Colonic mucosa (tissue), 4 donors: ENCODE measurements at regions not wholly inside any gene's neighbourhood (a gene's known extent, or its start where the extent isn't known, plus 50 kb on each side); places are given as distances from the start of the nearest gene placed in this dataset.

Source experiments
- DNase-seq: peaks from one replicate; pipeline ENCODE4 v3.0.0-alpha.2; 2020
- H3K27ac ChIP-seq: fragments of 200-600 bp; one replicate; pipeline ENCODE4 v1.8.0; 2021
- H3K27me3 ChIP-seq: fragments of 200-600 bp; one replicate; pipeline ENCODE4 v1.8.0; 2021
- H3K36me3 ChIP-seq: fragments of 200-600 bp; one replicate; pipeline ENCODE4 v1.8.0; 2021
- H3K4me1 ChIP-seq: fragments of 200-600 bp; one replicate; pipeline ENCODE4 v1.8.0; 2021; ENCODE audit warnings: mild to moderate bottlenecking
- H3K4me3 ChIP-seq: fragments of 200-600 bp; one replicate; pipeline ENCODE4 v1.8.0; 2021
- H3K9ac ChIP-seq, 2 donors: one replicate each; pipeline ENCODE4 v1.7.0; 2013; ENCODE audit warnings: control low read depth in 2 of 2, low read depth in 2 of 2, low read length in 2 of 2
- H3K9me3 ChIP-seq: fragments of 200-600 bp; one replicate; pipeline ENCODE4 v1.8.0; 2021
- CTCF ChIP-seq: fragments of 200-600 bp; IDR thresholded peaks from one replicate; pipeline ENCODE4 v1.8.0; 2022; ENCODE audit warnings: antibody characterized with exemption, mild to moderate bottlenecking
- intact Hi-C: fragments of 100-400 bp; cut with DNase I; formaldehyde crosslinking; loops from one replicate; pipeline ENCODE4 v1.14.1; 2022
- donor health status: healthy.
- donor health status: DM: no; HTN: no; CAD: no.
- donor health status: DM: no; HTN: no; CAD: no.

GRCh38 chr6:164133095-164133494 lies 718.6 kb downstream of the QKI start:
- H3K27ac ChIP-seq: no peak overlapping the region
- no peak for DNase-seq
- H3K9me3 ChIP-seq: no peaks in the 10 kb centered on the region
- intact Hi-C loops: no loop called here
- no peak overlapping the region for H3K9ac ChIP-seq
- H3K36me3 ChIP-seq: no peaks in the 10 kb centered on the region
- H3K27me3 ChIP-seq: no peaks in the 10 kb centered on the region
- H3K4me3 ChIP-seq: no peak overlapping the region
- no peak for TF ChIP-seq CTCF
- no peaks in the 10 kb centered on the region for H3K4me1 ChIP-seq

GRCh38 chr6:164130585-164130984 lies 716.1 kb downstream of the QKI start:
- Histone ChIP-seq H3K4me3 (no peak overlapping the region), H3K27me3 (no peaks in the 10 kb centered on the region), H3K4me1 (no peaks in the 10 kb centered on the region), H3K9me3 (no peaks in the 10 kb centered on the region), H3K36me3 (no peaks in the 10 kb centered on the region), H3K27ac (no peak overlapping the region), H3K9ac (no peak overlapping the region)
- intact Hi-C loops: no loop called here
- TF ChIP-seq CTCF: no peak
- no peak for DNase-seq

- no peak overlapping the region for H3K27ac ChIP-seq
- no peak overlapping the region for H3K9ac ChIP-seq
- H3K4me1 ChIP-seq: no peaks in the 10 kb centered on the region
- no peak overlapping the region for H3K4me3 ChIP-seq
- TF ChIP-seq CTCF: no peak
- DNase-seq: no peak
- H3K36me3 ChIP-seq: no peaks in the 10 kb centered on the region
- no peaks in the 10 kb centered on the region for H3K27me3 ChIP-seq
- intact Hi-C loops: no loop called here
- H3K9me3 ChIP-seq: no peaks in the 10 kb centered on the region
These were observed 715.6 kb downstream of the QKI start for GRCh38 chr6:164130151-164130550.

- Histone ChIP-seq H3K9ac (no peak overlapping the region), H3K27ac (no peak overlapping the region), H3K4me1 (no peaks in the 10 kb centered on the region), H3K27me3 (no peaks in the 10 kb centered on the region), H3K36me3 (no peaks in the 10 kb centered on the region), H3K9me3 (no peaks in the 10 kb centered on the region), H3K4me3 (no peak overlapping the region)
- no peak for TF ChIP-seq CTCF
- intact Hi-C loops: no loop called here
- DNase-seq: no peak
These were observed 714.7 kb downstream of the QKI start for GRCh38 chr6:164129218-164129617.

GRCh38 chr6:164128101-164128500 lies 713.6 kb downstream of the QKI start:
- H3K36me3 ChIP-seq: no peaks in the 10 kb centered on the region
- no peak for TF ChIP-seq CTCF
- no peak overlapping the region for H3K4me3 ChIP-seq
- H3K27me3 ChIP-seq: no peaks in the 10 kb centered on the region
- DNase-seq: no peak
- H3K27ac ChIP-seq: no peak overlapping the region
- H3K4me1 ChIP-seq: no peaks in the 10 kb centered on the region
- intact Hi-C loops: no loop called here
- H3K9me3 ChIP-seq: no peaks in the 10 kb centered on the region
- H3K9ac ChIP-seq: no peak overlapping the region

GRCh38 chr6:164124986-164125385 lies 710.5 kb downstream of the QKI start:
- no peak for TF ChIP-seq CTCF
- intact Hi-C loops: no loop called here
- Histone ChIP-seq H3K4me1 (no peaks in the 10 kb centered on the region), H3K9me3 (no peaks in the 10 kb centered on the region), H3K9ac (no peak overlapping the region), H3K36me3 (no peaks in the 10 kb centered on the region), H3K4me3 (no peak overlapping the region), H3K27me3 (no peaks in the 10 kb centered on the region), H3K27ac (no peak overlapping the region)
- DNase-seq: no peak
